Endothelial cell (in vitro differentiated cells): ENCODE measurements at regions not wholly inside any gene's neighbourhood (a gene's known extent, or its start where the extent isn't known, plus 50 kb on each side); places are given as distances from the start of the nearest gene placed in this dataset.

Experiments
- DNase-seq: peaks from one replicate; pipeline ENCODE4 v3.0.0; 2021; ENCODE audit warnings: low spot score
- H3K27ac Mint-ChIP-seq: one replicate; pipeline ENCODE4 v1.8.0; 2021; ENCODE audit warnings: mixed read lengths, inconsistent platforms; ENCODE audit not compliant: unreplicated experiment
- H3K27me3 Mint-ChIP-seq: one replicate; pipeline ENCODE4 v1.8.0; 2021; ENCODE audit warnings: mild to moderate bottlenecking, moderate library complexity, mixed read lengths, inconsistent platforms; ENCODE audit not compliant: unreplicated experiment
- H3K36me3 Mint-ChIP-seq: one replicate; pipeline ENCODE4 v1.8.0; 2021; ENCODE audit warnings: mild to moderate bottlenecking, low read depth, mixed read lengths, inconsistent platforms; ENCODE audit not compliant: unreplicated experiment
- H3K4me1 Mint-ChIP-seq: one replicate; pipeline ENCODE4 v1.8.0; 2021; ENCODE audit warnings: mild to moderate bottlenecking, mixed read lengths, inconsistent platforms; ENCODE audit not compliant: unreplicated experiment
- H3K4me3 Mint-ChIP-seq: one replicate; pipeline ENCODE4 v1.8.0; 2021; ENCODE audit warnings: mild to moderate bottlenecking, mixed read lengths, inconsistent platforms; ENCODE audit not compliant: unreplicated experiment
- H3K9me3 Mint-ChIP-seq: one replicate; pipeline ENCODE4 v1.8.0; 2021; ENCODE audit warnings: mixed read lengths, inconsistent platforms; ENCODE audit not compliant: unreplicated experiment
- TF ChIP-seq, protein P1 (sequence below): fragments of 200-600 bp; sonication (generic); IDR thresholded peaks from one replicate; pipeline ENCODE4 v1.5.0; 2021; ENCODE audit warnings: antibody characterized with exemption; ENCODE audit not compliant: unreplicated experiment

DNA sequence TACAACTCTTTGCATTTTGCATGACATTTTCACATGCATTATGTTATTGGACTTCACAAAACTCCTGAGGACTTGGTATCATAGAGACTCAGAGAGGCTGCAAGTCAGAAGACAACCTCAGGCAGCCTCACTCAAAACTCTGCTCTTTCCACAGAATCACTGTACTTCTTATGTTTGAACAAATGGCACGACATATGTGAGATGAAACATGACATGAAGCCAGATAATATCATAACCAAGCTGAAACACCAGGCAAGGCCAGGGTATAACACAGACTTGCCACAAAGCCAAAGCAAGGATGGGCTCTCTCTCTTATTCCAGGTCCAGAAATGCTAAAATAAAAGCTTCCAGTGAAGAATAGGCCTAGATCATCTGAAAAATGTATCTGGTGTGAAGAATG is 425.8 kb upstream of the CDH5 start:
- H3K9me3 Mint-ChIP-seq: no peaks in the 10 kb centered on the region
- no peak overlapping the region for H3K27ac Mint-ChIP-seq
- no peaks in the 10 kb centered on the region for H3K36me3 Mint-ChIP-seq

DNA sequence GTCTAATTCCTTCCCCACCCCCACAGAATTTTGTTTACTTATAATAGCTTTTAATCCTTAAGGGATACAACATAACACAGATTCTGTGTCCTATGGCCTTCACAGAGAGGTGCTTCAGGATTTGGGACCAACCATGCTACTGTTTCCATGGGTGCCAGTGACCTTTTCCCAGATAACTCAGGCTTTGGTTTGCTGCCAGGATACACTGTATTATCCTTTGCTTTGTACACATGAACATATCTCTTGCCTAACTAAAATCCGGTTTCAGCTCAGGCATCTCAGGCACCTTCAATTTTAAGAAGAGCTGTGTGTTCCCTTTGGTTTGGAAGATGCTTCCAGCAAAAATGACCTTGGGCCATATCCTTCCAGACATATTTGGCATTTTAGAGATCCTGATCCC is 428.4 kb upstream of the CDH5 start:
- H3K9me3 Mint-ChIP-seq: no peaks in the 10 kb centered on the region
- no peak for DNase-seq
- H3K27ac Mint-ChIP-seq: no peak overlapping the region
- no peaks in the 10 kb centered on the region for H3K36me3 Mint-ChIP-seq
- no peak overlapping the region for H3K4me3 Mint-ChIP-seq
- no peaks in the 10 kb centered on the region for H3K4me1 Mint-ChIP-seq
- TF ChIP-seq, protein P1, sequence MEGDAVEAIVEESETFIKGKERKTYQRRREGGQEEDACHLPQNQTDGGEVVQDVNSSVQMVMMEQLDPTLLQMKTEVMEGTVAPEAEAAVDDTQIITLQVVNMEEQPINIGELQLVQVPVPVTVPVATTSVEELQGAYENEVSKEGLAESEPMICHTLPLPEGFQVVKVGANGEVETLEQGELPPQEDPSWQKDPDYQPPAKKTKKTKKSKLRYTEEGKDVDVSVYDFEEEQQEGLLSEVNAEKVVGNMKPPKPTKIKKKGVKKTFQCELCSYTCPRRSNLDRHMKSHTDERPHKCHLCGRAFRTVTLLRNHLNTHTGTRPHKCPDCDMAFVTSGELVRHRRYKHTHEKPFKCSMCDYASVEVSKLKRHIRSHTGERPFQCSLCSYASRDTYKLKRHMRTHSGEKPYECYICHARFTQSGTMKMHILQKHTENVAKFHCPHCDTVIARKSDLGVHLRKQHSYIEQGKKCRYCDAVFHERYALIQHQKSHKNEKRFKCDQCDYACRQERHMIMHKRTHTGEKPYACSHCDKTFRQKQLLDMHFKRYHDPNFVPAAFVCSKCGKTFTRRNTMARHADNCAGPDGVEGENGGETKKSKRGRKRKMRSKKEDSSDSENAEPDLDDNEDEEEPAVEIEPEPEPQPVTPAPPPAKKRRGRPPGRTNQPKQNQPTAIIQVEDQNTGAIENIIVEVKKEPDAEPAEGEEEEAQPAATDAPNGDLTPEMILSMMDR: no peak
- H3K27me3 Mint-ChIP-seq: no peaks in the 10 kb centered on the region

More for the DNA sequence above, 425.8 kb upstream of the CDH5 start:
- no peak overlapping the region for H3K4me3 Mint-ChIP-seq
- TF ChIP-seq, protein P1: no peak
- H3K27me3 Mint-ChIP-seq: peaks cover 3% of the 10 kb centered on the region
- H3K4me1 Mint-ChIP-seq: peaks cover 4% of the 10 kb centered on the region
- DNase-seq: no peak

DNA sequence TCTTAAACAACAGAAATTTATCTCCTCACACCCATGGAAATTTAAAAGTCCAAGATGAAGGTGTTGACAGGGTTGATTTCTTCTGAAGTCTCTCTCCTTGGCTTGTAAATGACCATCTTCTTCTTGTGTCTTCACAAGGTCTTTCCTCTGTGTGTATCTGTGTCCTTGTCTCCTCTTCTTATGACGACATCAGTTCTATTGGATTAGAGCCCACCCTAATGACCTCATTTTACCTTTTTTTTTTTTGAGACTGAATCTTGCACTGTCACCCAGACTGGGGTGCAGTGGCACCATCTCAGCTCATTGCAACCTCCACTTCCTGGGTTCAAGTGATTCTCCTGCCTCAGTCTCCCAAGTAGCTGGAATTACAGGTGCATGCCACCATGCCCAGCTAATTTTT is 429.0 kb upstream of the CDH5 start:
- TF ChIP-seq, protein P1: no peak
- no peaks in the 10 kb centered on the region for H3K9me3 Mint-ChIP-seq
- no peak for DNase-seq
- H3K4me1 Mint-ChIP-seq: no peaks in the 10 kb centered on the region
- H3K27ac Mint-ChIP-seq: no peak overlapping the region
- no peak overlapping the region for H3K4me3 Mint-ChIP-seq
- H3K36me3 Mint-ChIP-seq: no peaks in the 10 kb centered on the region
- no peaks in the 10 kb centered on the region for H3K27me3 Mint-ChIP-seq

DNA sequence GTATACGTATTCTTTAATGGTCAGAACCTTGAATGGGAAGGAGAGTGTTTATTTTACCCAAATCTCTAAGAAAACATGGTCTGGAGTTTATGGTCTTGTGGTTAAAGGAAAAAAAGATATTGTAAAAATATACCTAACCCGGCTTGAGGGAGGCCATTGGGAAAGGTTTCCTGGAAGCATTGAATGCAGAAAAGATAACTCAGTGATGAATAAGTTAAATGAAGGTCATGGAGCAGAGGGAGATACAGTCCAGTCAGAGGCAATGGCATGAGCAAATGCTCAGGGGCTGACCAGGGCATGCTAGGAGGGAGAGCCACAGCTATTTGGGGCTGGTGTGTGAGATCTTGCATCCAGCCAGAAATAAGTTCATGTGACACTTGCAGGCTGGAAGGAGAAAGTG is 430.4 kb upstream of the CDH5 start:
- H3K4me3 Mint-ChIP-seq: no peak overlapping the region
- no peak for DNase-seq
- TF ChIP-seq, protein P1: no peak
- no peaks in the 10 kb centered on the region for H3K9me3 Mint-ChIP-seq
- no peaks in the 10 kb centered on the region for H3K27me3 Mint-ChIP-seq
- H3K36me3 Mint-ChIP-seq: no peaks in the 10 kb centered on the region
- no peaks in the 10 kb centered on the region for H3K4me1 Mint-ChIP-seq
- H3K27ac Mint-ChIP-seq: no peak overlapping the region

DNA sequence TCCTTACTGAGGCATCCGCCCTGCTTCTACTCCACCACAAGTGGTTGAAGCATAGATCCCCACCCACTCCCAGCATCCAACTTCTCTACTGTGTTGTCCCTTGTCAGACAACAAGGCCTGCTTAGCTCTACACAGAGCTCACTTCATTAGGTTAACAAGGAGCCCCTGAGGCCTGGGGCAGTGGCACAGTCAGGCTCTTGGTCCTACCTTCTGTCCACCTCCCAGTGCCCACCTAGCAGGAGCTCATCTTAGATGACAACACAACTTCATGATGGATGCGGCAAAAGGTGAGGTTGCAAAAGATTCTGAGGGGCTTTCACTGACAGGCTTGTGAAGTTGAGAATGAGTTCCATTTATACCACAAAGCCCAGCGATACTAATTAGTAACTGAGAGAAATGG is 432.0 kb upstream of the CDH5 start:
- H3K4me1 Mint-ChIP-seq: no peaks in the 10 kb centered on the region
- no peaks in the 10 kb centered on the region for H3K36me3 Mint-ChIP-seq
- TF ChIP-seq, protein P1: no peak
- H3K4me3 Mint-ChIP-seq: no peak overlapping the region
- DNase-seq: no peak
- no peak overlapping the region for H3K27ac Mint-ChIP-seq
- H3K27me3 Mint-ChIP-seq: no peaks in the 10 kb centered on the region
- no peaks in the 10 kb centered on the region for H3K9me3 Mint-ChIP-seq
